ENCODE measurements at regions not wholly inside any gene's neighbourhood (a gene's known extent, or its start where the extent isn't known, plus 50 kb on each side); places are given as distances from the start of the nearest gene placed in this dataset.

DNA sequence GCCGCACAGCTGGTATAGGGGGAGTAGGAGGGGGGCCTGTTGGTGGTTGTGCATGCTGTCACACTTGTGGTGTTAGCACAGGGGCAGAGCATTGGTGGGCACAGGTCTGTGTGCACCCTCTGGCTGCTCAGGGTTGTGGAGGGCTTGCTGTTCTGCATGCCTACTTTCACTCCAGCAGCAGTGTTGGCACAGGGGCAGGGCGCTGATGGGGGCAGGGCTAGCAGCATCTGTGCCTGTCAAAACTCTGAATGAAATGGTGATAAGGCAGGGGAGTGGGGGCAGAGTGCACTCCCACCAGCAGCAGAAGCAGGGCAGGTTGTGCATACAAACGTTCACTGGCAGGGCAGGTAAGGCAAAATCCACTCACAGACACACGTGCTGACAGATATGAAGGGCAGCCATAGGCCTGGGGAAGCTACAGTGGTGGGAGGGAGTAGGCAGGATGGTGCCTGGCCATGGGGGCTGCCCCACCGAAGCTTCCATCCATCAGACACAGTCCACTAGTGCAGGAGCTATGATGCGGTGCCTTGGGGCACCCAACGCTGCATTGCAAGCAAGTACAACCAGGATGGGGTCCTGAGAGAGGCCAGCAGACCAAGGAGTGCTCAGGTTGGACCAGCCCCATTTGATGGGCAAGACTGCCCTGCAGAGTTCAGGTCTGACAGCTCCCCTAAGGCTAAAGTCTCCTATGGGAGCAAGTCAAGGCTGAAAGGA lies 160.7 kb upstream of the SPANXC start:
- Histone ChIP-seq H3K9me3 (no peaks in the 10 kb centered on the region), H3K27me3 (no peaks in the 10 kb centered on the region), H3K4me3 (no peak overlapping the region), H3K36me3 (no peaks in the 10 kb centered on the region), H3K4me1 (no peaks in the 10 kb centered on the region), H3K27ac (no peak overlapping the region)
- DNase-seq: peak in 1 of 2 donors; percentile 1
- TF ChIP-seq POLR2AphosphoS5 (IDR thresholded peaks at IDR 0.05) (no peak), EP300 (IDR thresholded peaks at IDR 0.05) (no peak), POLR2A (IDR thresholded peaks at IDR 0.05) (no peak)
- TF ChIP-seq, protein P1, sequence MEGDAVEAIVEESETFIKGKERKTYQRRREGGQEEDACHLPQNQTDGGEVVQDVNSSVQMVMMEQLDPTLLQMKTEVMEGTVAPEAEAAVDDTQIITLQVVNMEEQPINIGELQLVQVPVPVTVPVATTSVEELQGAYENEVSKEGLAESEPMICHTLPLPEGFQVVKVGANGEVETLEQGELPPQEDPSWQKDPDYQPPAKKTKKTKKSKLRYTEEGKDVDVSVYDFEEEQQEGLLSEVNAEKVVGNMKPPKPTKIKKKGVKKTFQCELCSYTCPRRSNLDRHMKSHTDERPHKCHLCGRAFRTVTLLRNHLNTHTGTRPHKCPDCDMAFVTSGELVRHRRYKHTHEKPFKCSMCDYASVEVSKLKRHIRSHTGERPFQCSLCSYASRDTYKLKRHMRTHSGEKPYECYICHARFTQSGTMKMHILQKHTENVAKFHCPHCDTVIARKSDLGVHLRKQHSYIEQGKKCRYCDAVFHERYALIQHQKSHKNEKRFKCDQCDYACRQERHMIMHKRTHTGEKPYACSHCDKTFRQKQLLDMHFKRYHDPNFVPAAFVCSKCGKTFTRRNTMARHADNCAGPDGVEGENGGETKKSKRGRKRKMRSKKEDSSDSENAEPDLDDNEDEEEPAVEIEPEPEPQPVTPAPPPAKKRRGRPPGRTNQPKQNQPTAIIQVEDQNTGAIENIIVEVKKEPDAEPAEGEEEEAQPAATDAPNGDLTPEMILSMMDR (IDR thresholded peaks at IDR 0.05): no peak
- ATAC-seq (ENCODE audit: low FRiP score in 2 of 2): peak in 1 of 2 donors; percentile 61
- 55% methylated on average over 7 of the region's 7 CpGs; no CpG with 5 or more reads in 1 of the 2 donors for WGBS, 2 donors

GRCh38 chrX:141396536-141396935 lies 154.2 kb upstream of the SPANXC start:
- H3K27ac ChIP-seq: no peak overlapping the region
- no peaks in the 10 kb centered on the region for H3K4me1 ChIP-seq
- H3K36me3 ChIP-seq: no peaks in the 10 kb centered on the region
- DNase-seq: no peak
- no peak for TF ChIP-seq POLR2A (IDR thresholded peaks at IDR 0.05)
- TF ChIP-seq, protein P1 (IDR thresholded peaks at IDR 0.05): no peak
- H3K27me3 ChIP-seq: no peaks in the 10 kb centered on the region
- no peak for ATAC-seq (ENCODE audit: low FRiP score in 2 of 2)
- WGBS, 2 donors: 50 to 79% methylated on average over 1 of the region's 1 CpG
- H3K4me3 ChIP-seq: no peak overlapping the region
- no peaks in the 10 kb centered on the region for H3K9me3 ChIP-seq

DNA sequence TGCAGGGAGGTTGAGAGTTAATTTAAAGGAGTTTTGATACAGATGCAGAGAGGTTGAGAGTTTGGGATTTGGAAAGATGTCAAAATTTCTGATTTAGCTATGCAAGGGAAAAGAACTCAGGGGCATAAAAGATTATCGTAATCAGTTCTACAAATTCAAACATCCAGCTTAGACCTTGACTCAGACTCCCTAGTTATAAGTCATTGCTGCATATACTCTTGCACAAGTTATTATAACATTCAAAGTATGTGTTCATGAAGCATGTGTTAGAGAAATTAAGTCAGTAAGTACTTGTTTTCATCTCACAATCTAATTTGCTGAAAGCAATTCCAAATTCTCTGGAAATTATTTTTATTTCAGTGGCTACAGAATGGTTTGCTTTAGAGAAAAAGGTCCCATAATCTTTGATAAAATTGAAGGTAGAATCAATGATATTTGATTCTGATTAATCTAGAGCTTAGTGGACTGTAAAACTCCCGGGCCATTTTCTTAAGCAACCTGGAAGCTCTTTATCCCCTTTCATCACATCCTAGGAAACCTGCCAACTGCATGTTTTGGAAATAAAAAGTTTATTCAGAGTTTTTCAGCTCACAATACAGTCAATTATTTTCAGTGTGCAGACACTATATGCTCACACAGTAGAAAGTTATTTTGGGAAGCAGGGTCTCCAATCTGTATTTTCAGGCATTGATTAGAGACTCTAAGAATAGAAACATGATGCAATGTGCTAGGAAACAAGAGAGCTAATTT lies 132.9 kb upstream of the SPANXC start:
- ATAC-seq (ENCODE audit: low FRiP score in 2 of 2) (no peak), DNase-seq (no peak)
- 68 to 77% methylated on average over 2 of the region's 2 CpGs for WGBS, 2 donors
- H3K4me1 ChIP-seq: no peaks in the 10 kb centered on the region
- H3K36me3 ChIP-seq: no peaks in the 10 kb centered on the region
- TF ChIP-seq, protein P1 (IDR thresholded peaks at IDR 0.05): no peak
- TF ChIP-seq POLR2A (IDR thresholded peaks at IDR 0.05): no peak
- TF ChIP-seq POLR2AphosphoS5 (IDR thresholded peaks at IDR 0.05): no peak
- TF ChIP-seq EP300 (IDR thresholded peaks at IDR 0.05): no peak
- no peak overlapping the region for H3K4me3 ChIP-seq
- H3K27me3 ChIP-seq: no peaks in the 10 kb centered on the region
- no peaks in the 10 kb centered on the region for H3K9me3 ChIP-seq
- H3K27ac ChIP-seq: no peak overlapping the region

DNA sequence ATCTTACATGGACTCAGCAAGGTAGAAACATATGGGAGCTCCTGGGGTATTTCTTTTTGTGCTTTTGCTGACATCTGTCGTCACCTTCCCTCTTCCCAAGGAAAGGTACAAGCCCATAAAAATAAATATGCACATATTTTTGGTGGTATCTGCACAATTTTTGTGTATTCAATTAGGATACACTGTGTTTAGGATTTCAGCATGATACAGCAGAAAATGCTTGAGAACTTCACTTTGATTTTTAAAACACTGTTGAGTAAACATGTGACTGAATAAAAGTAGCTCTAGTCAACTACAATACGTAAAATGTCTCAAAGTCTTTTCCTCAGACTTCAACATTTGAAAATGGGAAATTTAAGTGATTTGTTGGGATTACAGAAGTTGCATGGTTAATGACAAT lies 99.4 kb upstream of the SPANXC start:
- H3K4me3 ChIP-seq: no peak overlapping the region
- TF ChIP-seq EP300 (IDR thresholded peaks at IDR 0.05): no peak
- no peak for TF ChIP-seq POLR2AphosphoS5 (IDR thresholded peaks at IDR 0.05)
- no peak for TF ChIP-seq POLR2A (IDR thresholded peaks at IDR 0.05)
- TF ChIP-seq, protein P1 (IDR thresholded peaks at IDR 0.05): no peak
- DNase-seq: no peak

More for the DNA sequence above, 99.4 kb upstream of the SPANXC start:
- ATAC-seq (ENCODE audit: low FRiP score in 2 of 2): no peak
- Histone ChIP-seq H3K4me1 (peaks cover 0 to 3% (median 0%) of the 10 kb centered on the region in 4 donors), H3K27me3 (no peaks in the 10 kb centered on the region), H3K9me3 (no peaks in the 10 kb centered on the region), H3K27ac (no peak overlapping the region), H3K36me3 (no peaks in the 10 kb centered on the region)
- WGBS, 2 donors: 48 to 72% methylated on average over 2 of the region's 2 CpGs
